H1 (cell line): ENCODE measurements at regions not wholly inside any gene's neighbourhood (a gene's known extent, or its start where the extent isn't known, plus 50 kb on each side); places are given as distances from the start of the nearest gene placed in this dataset.

ENCODE experiments used
- CTCF ChIA-PET: fragments of 300-600 bp; sonication (Branson Sonifier 250); formaldehyde crosslinking; loops from one replicate; lab custom pipeline; 2021; ENCODE audit not compliant: partially characterized antibody; lab: Charles Lee
- POLR2A ChIA-PET: fragments of 300-600 bp; sonication (Branson Sonifier 250); formaldehyde crosslinking; loops from one replicate; lab custom pipeline; 2021; ENCODE audit warnings: inconsistent platforms; ENCODE audit not compliant: partially characterized antibody; lab: Charles Lee
- DNase-seq, 2 experiments: peaks; one replicate each; pipeline versions ENCODE4 v3.0.0 to v3.0.0-alpha.2; 2010 to 2022; ENCODE audit warnings: low spot score in 2 of 2, low read depth in 1 of 2, mixed read lengths in 1 of 2
- FAIRE-seq: peaks from 2 replicates; lab custom pipeline; 2011; peaks lifted over from hg19 to GRCh38; lab: Jason Lieb, UNC
- H2AFZ ChIP-seq: 2 replicates; pipeline ENCODE4 v1.8.1; 2012; ENCODE audit warnings: low read length, inconsistent platforms
- H2AK5ac ChIP-seq: 2 replicates; pipeline ENCODE4 v1.6.1; 2013; ENCODE audit warnings: low read depth, low read length
- H2BK120ac ChIP-seq: replicated peaks from 2 replicates; pipeline ENCODE3; 2013; ENCODE audit warnings: low read depth, low read length, inconsistent platforms
- H2BK12ac ChIP-seq: 2 replicates; pipeline ENCODE4 v1.6.1; 2013; ENCODE audit warnings: low read depth, low read length
- H2BK15ac ChIP-seq: 2 replicates; pipeline ENCODE4 v1.6.1; 2013; ENCODE audit warnings: low read length
- H2BK20ac ChIP-seq: 2 replicates; pipeline ENCODE4 v1.6.1; 2013; ENCODE audit warnings: low read length
- H2BK5ac ChIP-seq: 2 replicates; pipeline ENCODE4 v1.6.1; 2013; ENCODE audit warnings: low read depth, low read length
- H3K14ac ChIP-seq: 2 replicates; pipeline ENCODE4 v1.6.1; 2013; ENCODE audit warnings: inconsistent platforms; ENCODE audit not compliant: insufficient read length
- H3K18ac ChIP-seq: 2 replicates; pipeline ENCODE4 v1.6.1; 2013; ENCODE audit warnings: low read length; ENCODE audit errors: extremely low read depth
- H3K23ac ChIP-seq: 2 replicates; pipeline ENCODE4 v1.6.1; 2013; ENCODE audit warnings: inconsistent platforms; ENCODE audit not compliant: insufficient read length
- H3K23me2 ChIP-seq: 2 replicates; pipeline ENCODE4 v1.6.1; 2013; ENCODE audit warnings: low read depth, low read length
- H3K27ac ChIP-seq: 2 replicates; pipeline ENCODE4 v1.6.1; 2011; ENCODE audit warnings: low read depth, low read length, inconsistent platforms
- H3K27me3 ChIP-seq, 4 experiments: replicated peaks in 1 of 4; 1 replicate in 1 of 4; 2 replicates in 3 of 4; pipeline versions ENCODE4 v1.6.1 to v1.8.1; 2011 to 2013; ENCODE audit warnings: low read length in 3 of 4, mild to moderate bottlenecking in 3 of 4, inconsistent platforms in 2 of 4, mixed read lengths in 2 of 4, moderate library complexity in 1 of 4; ENCODE audit not compliant: control insufficient read depth in 3 of 4, insufficient read depth in 3 of 4; ENCODE audit errors: extremely low read depth in 1 of 4
- H3K36me3 ChIP-seq, 4 experiments: 2 replicates each; pipeline versions ENCODE4 v1.6.1 to v1.8.1; 2011 to 2013; ENCODE audit warnings: mild to moderate bottlenecking in 4 of 4, low read length in 3 of 4, moderate library complexity in 2 of 4, control low read depth in 1 of 4, inconsistent platforms in 1 of 4; ENCODE audit not compliant: insufficient read depth in 4 of 4, control insufficient read depth in 2 of 4
- H3K4ac ChIP-seq: replicated peaks from 2 replicates; pipeline ENCODE3; 2013; ENCODE audit warnings: low read length, low read depth, mixed read lengths, inconsistent platforms; ENCODE audit not compliant: insufficient read length
- H3K4me1 ChIP-seq, 4 experiments: replicated peaks in 1 of 4; 1 replicate in 1 of 4; 2 replicates in 3 of 4; pipeline versions ENCODE4 v1.6.1 to v1.8.1; 2011 to 2013; ENCODE audit warnings: low read length in 3 of 4, inconsistent platforms in 2 of 4, mixed read lengths in 1 of 4; ENCODE audit not compliant: insufficient read depth in 4 of 4, control insufficient read depth in 3 of 4
- H3K4me2 ChIP-seq, 2 experiments: 2 replicates each; pipeline versions ENCODE4 v1.6.1 to v1.8.1; 2011 to 2013; ENCODE audit warnings: low read depth in 2 of 2, low read length in 2 of 2, control low read depth in 1 of 2, inconsistent platforms in 1 of 2, mild to moderate bottlenecking in 1 of 2; ENCODE audit not compliant: insufficient read depth in 1 of 2
- H3K4me3 ChIP-seq, 4 experiments: fragments of 200-600, 300-600 bp in 1 of 4; sonication (generic), shearing (Covaris generic), sonication (Bioruptor Twin) in 1 of 4; 2 replicates each; pipeline versions ENCODE4 v1.5.1 to v1.8.1; 2011 to 2016; ENCODE audit warnings: low read length in 4 of 4, low read depth in 3 of 4, control low read depth in 2 of 4, inconsistent platforms in 2 of 4, mild to moderate bottlenecking in 2 of 4, mixed read lengths in 1 of 4, moderate library complexity in 1 of 4; ENCODE audit not compliant: insufficient read depth in 2 of 4; ENCODE audit errors: extremely low read depth in 1 of 4
- H3K56ac ChIP-seq: replicated peaks from 2 replicates; pipeline ENCODE3; 2013; ENCODE audit warnings: low read depth, mild to moderate bottlenecking, mixed read lengths, low read length, inconsistent platforms; ENCODE audit not compliant: insufficient read length
- H3K79me1 ChIP-seq: 2 replicates; pipeline ENCODE4 v1.6.1; 2013; ENCODE audit warnings: low read depth, low read length, control low read depth
- H3K79me2 ChIP-seq, 2 experiments: 2 replicates each; pipeline versions ENCODE4 v1.6.1 to v1.8.1; 2012 to 2013; ENCODE audit warnings: low read length in 2 of 2, mild to moderate bottlenecking in 2 of 2, inconsistent platforms in 1 of 2; ENCODE audit not compliant: insufficient read depth in 2 of 2, control insufficient read depth in 1 of 2
- H3K9ac ChIP-seq, 4 experiments: replicated peaks in 1 of 4; 1 replicate in 1 of 4; 2 replicates in 3 of 4; pipeline versions ENCODE4 v1.6.1 to v1.8.1; 2011 to 2013; ENCODE audit warnings: low read depth in 3 of 4, low read length in 3 of 4, control low read depth in 2 of 4, mild to moderate bottlenecking in 2 of 4, moderate library complexity in 2 of 4, inconsistent platforms in 1 of 4; ENCODE audit errors: extremely low read depth in 1 of 4
- H3K9me3 ChIP-seq, 2 experiments: 2 replicates each; pipeline versions ENCODE4 v1.6.1 to v1.8.1; 2012 to 2013; ENCODE audit warnings: mild to moderate bottlenecking in 2 of 2, moderate library complexity in 2 of 2, control low read depth in 1 of 2, inconsistent platforms in 1 of 2, low read depth in 1 of 2, low read length in 1 of 2, mixed read lengths in 1 of 2; ENCODE audit not compliant: insufficient read depth in 2 of 2
- H4K20me1 ChIP-seq, 2 experiments: replicated peaks in 1 of 2; 2 replicates each; pipeline versions ENCODE3 to v1.8.1; 2011 to 2013; ENCODE audit warnings: inconsistent platforms in 2 of 2, low read length in 2 of 2, mild to moderate bottlenecking in 1 of 2; ENCODE audit not compliant: insufficient read depth in 2 of 2, control insufficient read depth in 1 of 2
- H4K5ac ChIP-seq: 2 replicates; pipeline ENCODE4 v1.6.1; 2013; ENCODE audit warnings: low read length, low read depth, mixed read lengths, inconsistent platforms; ENCODE audit not compliant: insufficient read length
- H4K8ac ChIP-seq: 2 replicates; pipeline ENCODE4 v1.8.0; 2013; ENCODE audit warnings: mild to moderate bottlenecking, moderate library complexity, low read length, inconsistent platforms; ENCODE audit not compliant: insufficient read depth; ENCODE audit errors: extremely low read depth
- H4K91ac ChIP-seq: replicated peaks from 2 replicates; pipeline ENCODE3; 2013; ENCODE audit warnings: low read length, mixed read lengths, inconsistent platforms; ENCODE audit not compliant: insufficient read length
- BRCA1 ChIP-seq: IDR thresholded peaks from 2 replicates; pipeline ENCODE4 v1.6.1; 2012; ENCODE audit warnings: low read depth, low read length, improper control_type of control experiment
- CBX5 ChIP-seq: fragments of 300-800, 300-1000 bp; sonication (generic); IDR thresholded peaks from 2 replicates; pipeline ENCODE4 v1.7.1; 2016; ENCODE audit warnings: antibody characterized with exemption, low read length, low read depth
- CEBPB ChIP-seq: IDR thresholded peaks from 2 replicates; pipeline ENCODE4 v1.6.1; 2012; ENCODE audit warnings: low read depth, low read length
- E2F6 ChIP-seq: IDR thresholded peaks from 2 replicates; pipeline ENCODE4 v1.6.1; 2012; ENCODE audit warnings: inconsistent platforms
- EGR1 ChIP-seq: IDR thresholded peaks from 2 replicates; pipeline ENCODE4 v1.6.1; 2011; ENCODE audit warnings: low read depth, low read length, borderline replicate concordance
- EP300 ChIP-seq, 2 experiments: IDR thresholded peaks; 1 replicate in 1 of 2; 2 replicates in 1 of 2; pipeline ENCODE4 v1.6.1; 2011 to 2012; ENCODE audit warnings: low read depth in 2 of 2, low read length in 2 of 2, mild to moderate bottlenecking in 2 of 2, borderline replicate concordance in 1 of 2, inconsistent platforms in 1 of 2, moderate library complexity in 1 of 2
- FOSL1 ChIP-seq: IDR thresholded peaks from 2 replicates; pipeline ENCODE4 v1.6.1; 2011; ENCODE audit warnings: mild to moderate bottlenecking, low read depth, low read length, moderate library complexity; ENCODE audit not compliant: insufficient read depth
- JUND ChIP-seq: IDR thresholded peaks from 2 replicates; pipeline ENCODE4 v1.6.1; 2011; ENCODE audit warnings: mild to moderate bottlenecking, improper control_type of control experiment, low read length
- MAFK ChIP-seq: IDR thresholded peaks from 2 replicates; pipeline ENCODE4 v1.6.1; 2012; ENCODE audit warnings: low read depth, mild to moderate bottlenecking, improper control_type of control experiment, low read length
- NANOG ChIP-seq: IDR thresholded peaks from 2 replicates; pipeline ENCODE4 v1.6.1; 2011; ENCODE audit warnings: low read length, low read depth, mild to moderate bottlenecking, inconsistent platforms; ENCODE audit not compliant: insufficient read depth, poor library complexity, severe bottlenecking
- NRF1 ChIP-seq: IDR thresholded peaks from 2 replicates; pipeline ENCODE4 v1.6.1; 2011; ENCODE audit warnings: mild to moderate bottlenecking, low read depth, low read length, improper control_type of control experiment
- RNF2 ChIP-seq: fragments of 200-900, 300-1000 bp; sonication (generic); IDR thresholded peaks from 2 replicates; pipeline ENCODE4 v1.7.1; 2016; ENCODE audit warnings: borderline replicate concordance, low read depth, mild to moderate bottlenecking, antibody characterized with exemption, low read length; ENCODE audit not compliant: poor library complexity, severe bottlenecking; ENCODE audit errors: missing control alignments
- SP1 ChIP-seq: IDR thresholded peaks from 2 replicates; pipeline ENCODE4 v1.6.1; 2011; ENCODE audit warnings: low read depth, low read length
- SP4 ChIP-seq: IDR thresholded peaks from 2 replicates; pipeline ENCODE4 v1.6.1; 2012; ENCODE audit warnings: low read length, inconsistent platforms
- TBP ChIP-seq: IDR thresholded peaks from 2 replicates; pipeline ENCODE4 v1.6.1; 2011; ENCODE audit warnings: low read depth, low read length, improper control_type of control experiment
- WGBS, 2 experiments: shearing (Covaris generic) in 1 of 2; methylation state at CpG; one replicate each; pipeline versions ENCODE4 v1.1.6 to v1.1.7; 2013 to 2015; ENCODE audit warnings: low lambda C conversion rate in 2 of 2, mixed read lengths in 2 of 2, inconsistent platforms in 1 of 2, low coverage in 1 of 2, missing lambda C conversion rate in 1 of 2; ENCODE audit not compliant: insufficient replicate concordance in 2 of 2, insufficient coverage in 1 of 2, insufficient read length in 1 of 2; ENCODE audit errors: extremely low coverage in 1 of 2, missing lambda C conversion rate in 1 of 2; 5-methylcytosine and 5-hydroxymethylcytosine counted together

- ChIA-PET CTCF (interaction anchor here (2.0 kb wide), 1 partner anchor 39 kb away, joined by 5 read pairs; no protein-coding TSS in a partner anchor), POLR2A (no interaction called here)
- Histone ChIP-seq H3K27ac (no peak overlapping the region), H4K5ac (no peak overlapping the region), H3K56ac (no peak overlapping the region), H3K4me1 (no peaks in the 10 kb centered on the region), H2BK15ac (no peak overlapping the region), H3K18ac (no peak overlapping the region), H2BK12ac (no peak overlapping the region), H4K8ac (no peak overlapping the region; the same call in 1 of the 2 replicates), H3K27me3 (no peaks in the 10 kb centered on the region; a peak in 1 of 7 replicates), H3K4me3 (no peak overlapping the region), H3K4me2 (no peak overlapping the region), H2BK20ac (no peak overlapping the region), H3K9ac (no peak overlapping the region), H3K9me3 (no peaks in the 10 kb centered on the region), H3K36me3 (no peaks in the 10 kb centered on the region), H3K79me1 (no peaks in the 10 kb centered on the region), H3K4ac (no peak overlapping the region), H2BK5ac (no peak overlapping the region), H4K20me1 (no peaks in the 10 kb centered on the region), H4K91ac (no peak overlapping the region), H3K23ac (no peak overlapping the region), H2AFZ (no peak overlapping the region), H2BK120ac (no peak overlapping the region), H2AK5ac (no peak overlapping the region), H3K79me2 (no peaks in the 10 kb centered on the region), H3K14ac (no peak overlapping the region), H3K23me2 (no peaks in the 10 kb centered on the region)
- WGBS, 2 experiments: 63% methylated on average over 3 of the region's 3 CpGs; no CpG with 5 or more reads in 1 of the 2 experiments
- DNase-seq: no peak
- FAIRE-seq: no peak
- no peak for TF ChIP-seq CEBPB
- TF ChIP-seq E2F6: no peak
- TF ChIP-seq JUND: no peak
- no peak for TF ChIP-seq TBP
- TF ChIP-seq RNF2: no peak
- no peak for TF ChIP-seq NRF1
- TF ChIP-seq NANOG: no peak
- no peak for TF ChIP-seq EP300 (IDR thresholded peaks at IDR 0.05; ENCODE audit: borderline replicate concordance in 1 of 2, low read depth in 2 of 2, low read length in 2 of 2)
- TF ChIP-seq EGR1: no peak
- TF ChIP-seq MAFK: no peak
- TF ChIP-seq BRCA1: no peak
- no peak for TF ChIP-seq FOSL1
- no peak for TF ChIP-seq SP1
- TF ChIP-seq SP4: no peak
- no peak for TF ChIP-seq CBX5
Measured at GRCh38 chr18:11271954-11272353, 122.6 kb upstream of the PIEZO2 start.
